A549 (cell line): ENCODE measurements at regions not wholly inside any gene's neighbourhood (a gene's known extent, or its start where the extent isn't known, plus 50 kb on each side); places are given as distances from the start of the nearest gene placed in this dataset.

Experiments
- ATAC-seq, 2 experiments: fragments of 200-7000 bp in 1 of 2; fragments of >200 bp in 1 of 2; cut with Nextera tagmentation in 1 of 2; cut with Tn5 transposase in 1 of 2; 3 replicates each; pipeline versions ENCODE4 v1.8.0 to v1.9.1; 2018 to 2020; ENCODE audit warnings: mild to moderate bottlenecking in 1 of 2, moderate library complexity in 1 of 2
- CTCF ChIA-PET: fragments of 300-600 bp; sonication (Branson Sonifier 250); formaldehyde crosslinking; extraction: SDS; loops from one replicate; lab custom pipeline; 2021; ENCODE audit warnings: antibody characterized with exemption, inconsistent platforms; lab: Yijun Ruan, JAX
- POLR2A ChIA-PET: fragments of 350-600 bp; formaldehyde crosslinking; extraction: SDS; loops from one replicate; lab custom pipeline; 2021; ENCODE audit warnings: antibody characterized with exemption, inconsistent platforms; lab: Yijun Ruan, JAX
- DNase-seq, 2 experiments: peaks; one replicate each; pipeline versions ENCODE4 v3.0.0 to v3.0.0-alpha.2; 2011 to 2016; ENCODE audit warnings: low read depth in 1 of 2, low spot score in 1 of 2
- FAIRE-seq: peaks from 2 replicates; lab custom pipeline; 2011; peaks lifted over from hg19 to GRCh38; lab: Jason Lieb, UNC
- H3K27ac ChIP-seq, 2 experiments: fragments of >200 bp; sonication (Bioruptor Twin); formaldehyde crosslinking; 3 replicates each; pipeline ENCODE4 v1.5.1; 2016 to 2017
- H3K4me1 ChIP-seq: fragments of >200 bp; sonication (Bioruptor Twin); formaldehyde crosslinking; 3 replicates; pipeline ENCODE4 v1.6.1; 2016
- H3K4me2 ChIP-seq: fragments of >200 bp; sonication (Bioruptor Twin); formaldehyde crosslinking; 3 replicates; pipeline ENCODE4 v1.6.1; 2016
- H3K4me3 ChIP-seq: fragments of >200 bp; sonication (Bioruptor Twin); formaldehyde crosslinking; 3 replicates; pipeline ENCODE4 v1.5.1; 2016
- H3K9me3 ChIP-seq: fragments of >200 bp; sonication (Bioruptor Twin); formaldehyde crosslinking; 3 replicates; pipeline ENCODE4 v1.6.1; 2016
- BHLHE40 ChIP-seq: IDR thresholded peaks from 2 replicates; pipeline ENCODE4 v1.6.1; 2012; ENCODE audit warnings: low read depth, low read length, inconsistent platforms
- CBX8 ChIP-seq: fragments of 200-600 bp; sonication (generic); IDR thresholded peaks from 2 replicates; pipeline ENCODE4 v1.6.1; 2016
- CHD2 ChIP-seq: fragments of 150-350 bp; IDR thresholded peaks from 2 replicates; pipeline ENCODE4 v1.6.1; 2014; ENCODE audit warnings: low read length; ENCODE audit not compliant: partially characterized antibody
- EP300 ChIP-seq, 2 experiments: fragments of >200 bp; sonication (Bioruptor Twin); formaldehyde crosslinking; IDR thresholded peaks; 2 replicates in 1 of 2; 3 replicates in 1 of 2; pipeline ENCODE4 v1.6.1; 2016 to 2017
- FOSL2 ChIP-seq, 2 experiments: fragments of 450-650 bp in 1 of 2; fragments of >200 bp in 1 of 2; sonication (Bioruptor Twin) in 1 of 2; formaldehyde crosslinking; IDR thresholded peaks; 2 replicates each; pipeline versions ENCODE4 v1.5.0 to v1.6.1; 2016 to 2020; ENCODE audit warnings: mild to moderate bottlenecking in 1 of 2, moderate library complexity in 1 of 2
- GATA3 ChIP-seq: IDR thresholded peaks from 2 replicates; pipeline ENCODE4 v1.6.1; 2012; ENCODE audit warnings: borderline replicate concordance
- HOXB5 ChIP-seq: fragments of 250-450 bp; sonication (Bioruptor Pico); IDR thresholded peaks from 2 replicates; pipeline ENCODE4 v1.5.0; 2020; ENCODE audit warnings: mild to moderate bottlenecking, moderate library complexity
- JUNB ChIP-seq: fragments of >200 bp; sonication (Bioruptor Twin); formaldehyde crosslinking; IDR thresholded peaks from 2 replicates; pipeline ENCODE4 v1.6.1; 2016
- KDM5A ChIP-seq: fragments of 200-600 bp; sonication (generic); IDR thresholded peaks from 2 replicates; pipeline ENCODE4 v1.6.1; 2016; ENCODE audit warnings: antibody characterized with exemption, mild to moderate bottlenecking
- MAZ ChIP-seq: fragments of 150-350 bp; IDR thresholded peaks from 2 replicates; pipeline ENCODE4 v1.6.1; 2014; ENCODE audit warnings: antibody characterized with exemption, low read depth, low read length, borderline replicate concordance
- NFE2L2 ChIP-seq: fragments of 150-350 bp; conservative IDR thresholded peaks from 2 replicates; pipeline ENCODE4 v1.6.1; 2014; ENCODE audit warnings: low read length
- NPAS2 ChIP-seq: fragments of 250-450 bp; sonication (Bioruptor Pico); IDR thresholded peaks from 2 replicates; pipeline ENCODE4 v1.8.0; 2022; ENCODE audit warnings: mild to moderate bottlenecking, moderate library complexity, borderline replicate concordance
- NR3C1 ChIP-seq: fragments of >200 bp; sonication (Bioruptor Twin); formaldehyde crosslinking; IDR thresholded peaks from 3 replicates; pipeline ENCODE4 v1.6.1; 2017
- PHF8 ChIP-seq: fragments of 200-600 bp; sonication (generic); IDR thresholded peaks from 2 replicates; pipeline ENCODE4 v1.6.1; 2016; ENCODE audit warnings: low read depth, mild to moderate bottlenecking, antibody characterized with exemption, moderate library complexity, borderline replicate concordance
- POLR2AphosphoS2 ChIP-seq: conservative IDR thresholded peaks from 2 replicates; pipeline ENCODE4 v1.6.1; 2012; ENCODE audit warnings: low read length, improper control_type of control experiment, inconsistent platforms
- RAD21 ChIP-seq, 2 experiments: fragments of >200 bp in 1 of 2; sonication (Bioruptor Twin) in 1 of 2; formaldehyde crosslinking in 1 of 2; IDR thresholded peaks in 1 of 2; conservative IDR thresholded peaks in 1 of 2; 2 replicates in 1 of 2; 3 replicates in 1 of 2; pipeline ENCODE4 v1.6.1; 2012 to 2018; ENCODE audit warnings: inconsistent platforms in 1 of 2
- RFX5 ChIP-seq: fragments of 450-650 bp; IDR thresholded peaks from 2 replicates; pipeline ENCODE4 v1.7.1; 2014; ENCODE audit warnings: antibody characterized with exemption, mild to moderate bottlenecking, moderate library complexity
- TP53 ChIP-seq: fragments of 250-450 bp; sonication (Bioruptor Pico); IDR thresholded peaks from 2 replicates; pipeline ENCODE4 v1.5.0; 2021; ENCODE audit warnings: mild to moderate bottlenecking, moderate library complexity
- ZC3H11A ChIP-seq: fragments of 450-650 bp; IDR thresholded peaks from 2 replicates; pipeline ENCODE4 v1.6.1; 2014; ENCODE audit warnings: antibody characterized with exemption, mild to moderate bottlenecking
- WGBS: methylation state at CpG from one replicate; pipeline ENCODE4 v1.1.6; 2017; ENCODE audit errors: missing lambda C conversion rate; 5-methylcytosine and 5-hydroxymethylcytosine counted together
- TF ChIP-seq, protein P1 (sequence below): fragments of 200-600 bp; sonication (generic); IDR thresholded peaks from 2 replicates; pipeline ENCODE4 v1.6.1; 2016; ENCODE audit warnings: antibody characterized with exemption, mild to moderate bottlenecking, moderate library complexity
- TF ChIP-seq, protein P2 (sequence below): fragments of >200 bp; sonication (Bioruptor Twin); formaldehyde crosslinking; IDR thresholded peaks from 3 replicates; pipeline ENCODE4 v1.6.1; 2016
- TF ChIP-seq, protein P3 (sequence below): IDR thresholded peaks from 2 replicates; pipeline ENCODE4 v1.6.1; 2012
- TF ChIP-seq, protein P4 (sequence below): fragments of >200 bp; sonication (Bioruptor Twin); formaldehyde crosslinking; IDR thresholded peaks from 2 replicates; pipeline ENCODE4 v1.6.1; 2016
- TF ChIP-seq, protein P5 (sequence below): fragments of 250-450 bp; sonication (Bioruptor Pico); IDR thresholded peaks from 2 replicates; pipeline ENCODE4 v1.5.0; 2020; ENCODE audit warnings: low read depth, mild to moderate bottlenecking, moderate library complexity

DNA sequence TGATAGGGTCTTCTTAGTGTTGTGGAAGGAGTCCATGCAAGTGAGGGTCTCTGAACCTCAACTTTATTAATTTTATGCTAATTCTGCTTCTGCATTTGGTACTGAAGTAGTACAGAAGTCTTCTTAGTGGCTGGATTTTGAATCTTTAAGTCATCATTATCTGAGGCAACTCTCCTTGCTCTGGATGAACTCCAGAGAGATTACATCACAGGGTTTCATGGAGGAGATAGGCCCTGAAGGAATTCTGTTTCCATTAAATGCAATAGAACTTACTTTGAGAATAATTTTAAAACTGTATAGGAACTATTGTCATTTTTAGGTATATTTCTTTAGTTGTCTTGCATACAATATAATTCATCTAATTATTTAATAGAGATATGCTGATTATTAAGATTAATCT is 451.2 kb downstream of the FAT4 start:
- CTCF ChIA-PET, result no interaction called here

DNA sequence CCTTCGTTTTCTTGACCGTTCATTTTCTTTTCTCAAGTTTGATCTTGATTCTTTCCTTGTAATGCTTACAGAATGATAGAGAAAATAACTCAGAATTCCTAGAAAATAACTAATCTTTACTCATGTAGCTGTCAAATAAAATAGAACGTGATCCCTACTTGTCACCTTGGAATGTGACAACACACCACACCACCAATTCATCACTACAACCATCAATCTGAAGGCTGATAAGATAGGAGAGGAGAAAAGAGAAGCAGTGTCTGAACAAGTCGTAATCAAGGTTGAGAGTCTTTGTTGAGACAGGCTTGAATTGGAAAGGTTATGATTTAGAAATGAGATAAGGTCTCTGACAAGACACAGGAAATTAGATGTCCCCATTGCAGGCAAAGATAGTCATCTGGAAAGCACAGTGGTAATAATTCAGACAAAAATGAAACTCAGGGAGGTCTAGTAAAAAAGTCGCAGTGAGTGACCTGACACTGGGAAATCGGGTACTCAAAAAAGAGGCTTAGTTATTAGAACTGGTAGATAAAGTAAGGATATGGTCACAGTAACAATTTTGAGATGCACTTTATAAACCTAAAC is 456.2 kb downstream of the FAT4 start:
- Histone ChIP-seq H3K4me1 (no peaks in the 10 kb centered on the region), H3K4me3 (no peak overlapping the region), H3K4me2 (no peak overlapping the region), H3K27ac (no peak overlapping the region), H3K9me3 (no peaks in the 10 kb centered on the region)
- ChIA-PET POLR2A (no interaction called here), CTCF (no interaction called here)
- ATAC-seq (no peak), FAIRE-seq (no peak), DNase-seq (no peak)
- 51% methylated on average over 6 of the region's 6 CpGs for WGBS
- TF ChIP-seq ZC3H11A, result no peak
- TF ChIP-seq, protein P1, sequence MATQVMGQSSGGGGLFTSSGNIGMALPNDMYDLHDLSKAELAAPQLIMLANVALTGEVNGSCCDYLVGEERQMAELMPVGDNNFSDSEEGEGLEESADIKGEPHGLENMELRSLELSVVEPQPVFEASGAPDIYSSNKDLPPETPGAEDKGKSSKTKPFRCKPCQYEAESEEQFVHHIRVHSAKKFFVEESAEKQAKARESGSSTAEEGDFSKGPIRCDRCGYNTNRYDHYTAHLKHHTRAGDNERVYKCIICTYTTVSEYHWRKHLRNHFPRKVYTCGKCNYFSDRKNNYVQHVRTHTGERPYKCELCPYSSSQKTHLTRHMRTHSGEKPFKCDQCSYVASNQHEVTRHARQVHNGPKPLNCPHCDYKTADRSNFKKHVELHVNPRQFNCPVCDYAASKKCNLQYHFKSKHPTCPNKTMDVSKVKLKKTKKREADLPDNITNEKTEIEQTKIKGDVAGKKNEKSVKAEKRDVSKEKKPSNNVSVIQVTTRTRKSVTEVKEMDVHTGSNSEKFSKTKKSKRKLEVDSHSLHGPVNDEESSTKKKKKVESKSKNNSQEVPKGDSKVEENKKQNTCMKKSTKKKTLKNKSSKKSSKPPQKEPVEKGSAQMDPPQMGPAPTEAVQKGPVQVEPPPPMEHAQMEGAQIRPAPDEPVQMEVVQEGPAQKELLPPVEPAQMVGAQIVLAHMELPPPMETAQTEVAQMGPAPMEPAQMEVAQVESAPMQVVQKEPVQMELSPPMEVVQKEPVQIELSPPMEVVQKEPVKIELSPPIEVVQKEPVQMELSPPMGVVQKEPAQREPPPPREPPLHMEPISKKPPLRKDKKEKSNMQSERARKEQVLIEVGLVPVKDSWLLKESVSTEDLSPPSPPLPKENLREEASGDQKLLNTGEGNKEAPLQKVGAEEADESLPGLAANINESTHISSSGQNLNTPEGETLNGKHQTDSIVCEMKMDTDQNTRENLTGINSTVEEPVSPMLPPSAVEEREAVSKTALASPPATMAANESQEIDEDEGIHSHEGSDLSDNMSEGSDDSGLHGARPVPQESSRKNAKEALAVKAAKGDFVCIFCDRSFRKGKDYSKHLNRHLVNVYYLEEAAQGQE, result no peak
- no peak for TF ChIP-seq PHF8
- TF ChIP-seq BHLHE40, result no peak
- TF ChIP-seq POLR2AphosphoS2, result no peak
- no peak for TF ChIP-seq CBX8
- no peak for TF ChIP-seq MAZ
- no peak for TF ChIP-seq KDM5A
- TF ChIP-seq, protein P2, sequence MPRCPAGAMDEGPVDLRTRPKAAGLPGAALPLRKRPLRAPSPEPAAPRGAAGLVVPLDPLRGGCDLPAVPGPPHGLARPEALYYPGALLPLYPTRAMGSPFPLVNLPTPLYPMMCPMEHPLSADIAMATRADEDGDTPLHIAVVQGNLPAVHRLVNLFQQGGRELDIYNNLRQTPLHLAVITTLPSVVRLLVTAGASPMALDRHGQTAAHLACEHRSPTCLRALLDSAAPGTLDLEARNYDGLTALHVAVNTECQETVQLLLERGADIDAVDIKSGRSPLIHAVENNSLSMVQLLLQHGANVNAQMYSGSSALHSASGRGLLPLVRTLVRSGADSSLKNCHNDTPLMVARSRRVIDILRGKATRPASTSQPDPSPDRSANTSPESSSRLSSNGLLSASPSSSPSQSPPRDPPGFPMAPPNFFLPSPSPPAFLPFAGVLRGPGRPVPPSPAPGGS, result no peak
- TF ChIP-seq NFE2L2, result no peak
- TF ChIP-seq FOSL2 (IDR thresholded peaks at IDR 0.05), result no peak
- no peak for TF ChIP-seq FOSL2 (CRISPR knock-in tag; IDR thresholded peaks at IDR 0.05)
- TF ChIP-seq JUNB, result no peak
- TF ChIP-seq RAD21 (conservative IDR thresholded peaks at IDR 0.05 in 1 of 2, IDR thresholded peaks at IDR 0.05 in 1 of 2), result no peak
- TF ChIP-seq HOXB5 (CRISPR knock-in tag), result no peak

More for the DNA sequence above, 451.2 kb downstream of the FAT4 start:
- no peaks in the 10 kb centered on the region for H3K9me3 ChIP-seq
- ATAC-seq, result no peak
- no peaks in the 10 kb centered on the region for H3K4me1 ChIP-seq
- H3K4me3 ChIP-seq, result no peak overlapping the region
- FAIRE-seq, result no peak
- no peak overlapping the region for H3K27ac ChIP-seq
- TF ChIP-seq FOSL2 (IDR thresholded peaks at IDR 0.05), result no peak
- no peak for TF ChIP-seq FOSL2 (CRISPR knock-in tag; IDR thresholded peaks at IDR 0.05)
- no peak for TF ChIP-seq CHD2
- no peak for TF ChIP-seq NPAS2 (CRISPR knock-in tag)
- no peak for TF ChIP-seq NR3C1
- TF ChIP-seq, protein P3, sequence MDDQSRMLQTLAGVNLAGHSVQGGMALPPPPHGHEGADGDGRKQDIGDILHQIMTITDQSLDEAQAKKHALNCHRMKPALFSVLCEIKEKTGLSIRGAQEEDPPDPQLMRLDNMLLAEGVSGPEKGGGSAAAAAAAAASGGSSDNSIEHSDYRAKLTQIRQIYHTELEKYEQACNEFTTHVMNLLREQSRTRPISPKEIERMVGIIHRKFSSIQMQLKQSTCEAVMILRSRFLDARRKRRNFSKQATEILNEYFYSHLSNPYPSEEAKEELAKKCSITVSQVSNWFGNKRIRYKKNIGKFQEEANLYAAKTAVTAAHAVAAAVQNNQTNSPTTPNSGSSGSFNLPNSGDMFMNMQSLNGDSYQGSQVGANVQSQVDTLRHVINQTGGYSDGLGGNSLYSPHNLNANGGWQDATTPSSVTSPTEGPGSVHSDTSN, result no peak
- no peak for TF ChIP-seq EP300 (IDR thresholded peaks at IDR 0.05)
- TF ChIP-seq, protein P4, sequence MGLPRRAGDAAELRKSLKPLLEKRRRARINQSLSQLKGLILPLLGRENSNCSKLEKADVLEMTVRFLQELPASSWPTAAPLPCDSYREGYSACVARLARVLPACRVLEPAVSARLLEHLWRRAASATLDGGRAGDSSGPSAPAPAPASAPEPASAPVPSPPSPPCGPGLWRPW, result no peak
- TF ChIP-seq POLR2AphosphoS2, result no peak
- TF ChIP-seq BHLHE40, result no peak
- TF ChIP-seq, protein P5, sequence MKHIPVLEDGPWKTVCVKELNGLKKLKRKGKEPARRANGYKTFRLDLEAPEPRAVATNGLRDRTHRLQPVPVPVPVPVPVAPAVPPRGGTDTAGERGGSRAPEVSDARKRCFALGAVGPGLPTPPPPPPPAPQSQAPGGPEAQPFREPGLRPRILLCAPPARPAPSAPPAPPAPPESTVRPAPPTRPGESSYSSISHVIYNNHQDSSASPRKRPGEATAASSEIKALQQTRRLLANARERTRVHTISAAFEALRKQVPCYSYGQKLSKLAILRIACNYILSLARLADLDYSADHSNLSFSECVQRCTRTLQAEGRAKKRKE (CRISPR knock-in tag), result no peak
- no peak for TF ChIP-seq GATA3
- TF ChIP-seq RFX5, result no peak
- no peak for TF ChIP-seq TP53 (CRISPR knock-in tag)
- TF ChIP-seq CBX8, result no peak
- no peak overlapping the region for H3K4me2 ChIP-seq
- POLR2A ChIA-PET, result no interaction called here
- DNase-seq, result no peak
